ENCODE measurements at regions not wholly inside any gene's neighbourhood (a gene's known extent, or its start where the extent isn't known, plus 50 kb on each side); places are given as distances from the start of the nearest gene placed in this dataset.

DNA sequence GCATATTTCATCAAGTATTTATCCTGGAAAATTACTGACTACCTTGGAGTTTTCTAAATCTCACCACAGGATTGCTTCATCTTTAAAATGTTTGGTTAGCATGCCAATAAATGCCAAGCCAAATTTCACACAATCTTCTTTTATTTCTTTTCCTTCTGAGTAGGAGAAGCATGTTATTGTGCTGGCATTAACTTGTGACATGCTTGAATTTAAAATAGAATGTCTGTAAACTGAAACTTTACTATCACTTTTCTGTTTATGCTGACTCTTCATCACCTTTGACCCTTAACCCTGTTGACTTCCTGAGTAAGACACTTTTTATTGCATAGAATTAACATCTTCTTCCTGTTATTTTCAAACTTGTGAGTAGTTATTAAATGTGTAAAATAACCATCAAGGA, 56.2 kb upstream of the LRRTM4 start:
- TF ChIP-seq CTCF (IDR thresholded peaks at IDR 0.05) (no peak), ZFX (IDR thresholded peaks at IDR 0.05; ENCODE audit: borderline replicate concordance) (no peak)
